HG03095 (cell line): ENCODE measurements at regions not wholly inside any gene's neighbourhood (a gene's known extent, or its start where the extent isn't known, plus 50 kb on each side); places are given as distances from the start of the nearest gene placed in this dataset.

Experiments used
- ATAC-seq: cut with Tn5 transposase; IDR thresholded peaks from one replicate; pipeline ENCODE4 v1.9.1; 2021; ENCODE audit warnings: moderate library complexity; ENCODE audit not compliant: unreplicated experiment

GRCh38 chr22:49452362-49452946 is 375.2 kb downstream of the BRD1 start:
- no peak for ATAC-seq

- no peak for ATAC-seq
Observed at GRCh38 chr22:49451070-49451840, 376.4 kb downstream of the BRD1 start.

GRCh38 chr22:49450498-49450897 is 377.2 kb downstream of the BRD1 start:
- ATAC-seq, result no peak

GRCh38 chr22:49449811-49450446 is 377.7 kb downstream of the BRD1 start:
- ATAC-seq, result no peak

- no peak for ATAC-seq
Observed at GRCh38 chr22:49449377-49449776, 378.3 kb downstream of the BRD1 start.

- ATAC-seq, result no peak
Observed at GRCh38 chr22:49448526-49448925, 379.1 kb downstream of the BRD1 start.

- ATAC-seq, result no peak
Observed at GRCh38 chr22:49447837-49448236, 379.8 kb downstream of the BRD1 start.

GRCh38 chr22:49446759-49447710 is 380.6 kb downstream of the BRD1 start:
- ATAC-seq, result no peak

GRCh38 chr22:49446145-49446758 is 381.4 kb downstream of the BRD1 start:
- no peak for ATAC-seq

- no peak for ATAC-seq
Observed at GRCh38 chr22:49444781-49445180, 382.9 kb downstream of the BRD1 start.

- no peak for ATAC-seq
Observed at GRCh38 chr22:49440931-49441330, 386.7 kb downstream of the BRD1 start.

- ATAC-seq, result no peak
Observed at GRCh38 chr22:49439373-49439772, 388.3 kb downstream of the BRD1 start.

GRCh38 chr22:49437956-49438355 is 389.7 kb downstream of the BRD1 start:
- no peak for ATAC-seq

GRCh38 chr22:49437356-49437755 is 390.3 kb downstream of the BRD1 start:
- no peak for ATAC-seq

GRCh38 chr22:49436056-49436455 is 391.6 kb downstream of the BRD1 start:
- no peak for ATAC-seq

GRCh38 chr22:49435596-49435995 is 392.1 kb downstream of the BRD1 start:
- no peak for ATAC-seq

GRCh38 chr22:49433717-49434611 is 393.7 kb downstream of the BRD1 start:
- no peak for ATAC-seq

- no peak for ATAC-seq
Observed at GRCh38 chr22:49432897-49433443, 394.7 kb downstream of the BRD1 start.

GRCh38 chr22:49432211-49432896 is 395.3 kb downstream of the BRD1 start:
- no peak for ATAC-seq
